Epithelial cell of proximal tubule (primary cell): ENCODE measurements at regions not wholly inside any gene's neighbourhood (a gene's known extent, or its start where the extent isn't known, plus 50 kb on each side); places are given as distances from the start of the nearest gene placed in this dataset.
"Not testable (repeated sequence)": the region's sequence is repeated elsewhere in the genome, so short reads cannot be mapped to it uniquely, and the experiment has no call there.

Source experiments
- DNase-seq: peaks from one replicate; pipeline ENCODE4 v3.0.0-alpha.2; 2011; ENCODE audit warnings: low read depth
- H3K4me3 ChIP-seq: 2 replicates; pipeline ENCODE4 v1.5.1; 2011; ENCODE audit warnings: low read depth, mild to moderate bottlenecking, low read length
- TF ChIP-seq, protein P1 (sequence below): conservative IDR thresholded peaks from 2 replicates; pipeline ENCODE4 v1.5.1; 2012; ENCODE audit warnings: low read depth, mild to moderate bottlenecking, low read length

- DNase-seq = no peak
- no peak overlapping the region for H3K4me3 ChIP-seq
- TF ChIP-seq, protein P1, sequence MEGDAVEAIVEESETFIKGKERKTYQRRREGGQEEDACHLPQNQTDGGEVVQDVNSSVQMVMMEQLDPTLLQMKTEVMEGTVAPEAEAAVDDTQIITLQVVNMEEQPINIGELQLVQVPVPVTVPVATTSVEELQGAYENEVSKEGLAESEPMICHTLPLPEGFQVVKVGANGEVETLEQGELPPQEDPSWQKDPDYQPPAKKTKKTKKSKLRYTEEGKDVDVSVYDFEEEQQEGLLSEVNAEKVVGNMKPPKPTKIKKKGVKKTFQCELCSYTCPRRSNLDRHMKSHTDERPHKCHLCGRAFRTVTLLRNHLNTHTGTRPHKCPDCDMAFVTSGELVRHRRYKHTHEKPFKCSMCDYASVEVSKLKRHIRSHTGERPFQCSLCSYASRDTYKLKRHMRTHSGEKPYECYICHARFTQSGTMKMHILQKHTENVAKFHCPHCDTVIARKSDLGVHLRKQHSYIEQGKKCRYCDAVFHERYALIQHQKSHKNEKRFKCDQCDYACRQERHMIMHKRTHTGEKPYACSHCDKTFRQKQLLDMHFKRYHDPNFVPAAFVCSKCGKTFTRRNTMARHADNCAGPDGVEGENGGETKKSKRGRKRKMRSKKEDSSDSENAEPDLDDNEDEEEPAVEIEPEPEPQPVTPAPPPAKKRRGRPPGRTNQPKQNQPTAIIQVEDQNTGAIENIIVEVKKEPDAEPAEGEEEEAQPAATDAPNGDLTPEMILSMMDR = no peak
Measured at GRCh38 chr2:122805346-122805745, 1049.9 kb downstream of the TSN start.

GRCh38 chr2:122808286-122808969 lies 1053.0 kb downstream of the TSN start:
- TF ChIP-seq, protein P1 = no peak
- no peak for DNase-seq
- no peak overlapping the region for H3K4me3 ChIP-seq

DNA sequence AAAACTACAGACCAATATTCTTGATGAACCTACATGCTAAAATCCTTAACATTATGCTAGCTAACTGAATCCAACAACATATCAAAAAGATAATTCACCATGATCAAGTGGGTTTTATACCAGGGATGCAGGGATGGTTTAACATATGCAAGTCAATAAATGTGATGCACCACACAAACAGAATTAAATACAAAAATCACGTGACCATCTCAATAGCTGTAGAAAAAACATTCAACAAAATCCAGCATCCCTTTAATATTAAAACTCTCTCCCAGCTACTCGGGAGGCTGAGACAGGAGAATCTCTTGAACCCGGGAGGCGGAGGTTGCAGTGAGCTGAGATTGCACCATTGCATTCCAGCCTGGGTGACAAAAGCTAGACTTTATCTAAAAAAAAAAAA lies 1056.8 kb downstream of the TSN start:
- not testable (repeated sequence) for DNase-seq, H3K4me3 ChIP-seq

- no peak for DNase-seq
- no peak overlapping the region for H3K4me3 ChIP-seq
- TF ChIP-seq, protein P1 = no peak
Measured at GRCh38 chr2:122815120-122815519, 1059.7 kb downstream of the TSN start.

- TF ChIP-seq, protein P1 = no peak
- no peak for DNase-seq
- no peak overlapping the region for H3K4me3 ChIP-seq
Measured at GRCh38 chr2:122816803-122817202, 1061.4 kb downstream of the TSN start.

DNA sequence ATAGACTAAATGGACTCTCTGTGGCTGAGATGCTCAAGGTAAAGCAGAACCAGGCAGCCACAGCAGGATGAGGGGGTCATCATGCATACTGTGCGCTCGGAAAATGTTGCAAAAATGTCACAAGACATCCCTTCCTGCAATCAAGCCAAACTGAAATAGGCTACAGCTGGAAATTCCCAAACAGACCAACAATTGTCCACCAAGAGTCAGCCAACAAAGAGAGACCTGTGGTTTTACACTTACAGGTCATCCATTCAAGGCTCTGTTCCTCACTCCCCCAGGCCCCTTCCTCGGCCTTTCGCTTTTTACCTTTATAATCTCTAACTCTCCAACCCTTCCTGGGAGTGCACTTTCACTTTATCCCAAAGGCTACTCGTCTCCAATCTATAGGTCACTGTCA lies 1066.9 kb downstream of the TSN start:
- no peak for DNase-seq
- no peak overlapping the region for H3K4me3 ChIP-seq
- TF ChIP-seq, protein P1 = no peak

- no peak for DNase-seq
- H3K4me3 ChIP-seq = no peak overlapping the region
- TF ChIP-seq, protein P1 = no peak
Measured at GRCh38 chr2:122830157-122830556, 1074.7 kb downstream of the TSN start.

DNA sequence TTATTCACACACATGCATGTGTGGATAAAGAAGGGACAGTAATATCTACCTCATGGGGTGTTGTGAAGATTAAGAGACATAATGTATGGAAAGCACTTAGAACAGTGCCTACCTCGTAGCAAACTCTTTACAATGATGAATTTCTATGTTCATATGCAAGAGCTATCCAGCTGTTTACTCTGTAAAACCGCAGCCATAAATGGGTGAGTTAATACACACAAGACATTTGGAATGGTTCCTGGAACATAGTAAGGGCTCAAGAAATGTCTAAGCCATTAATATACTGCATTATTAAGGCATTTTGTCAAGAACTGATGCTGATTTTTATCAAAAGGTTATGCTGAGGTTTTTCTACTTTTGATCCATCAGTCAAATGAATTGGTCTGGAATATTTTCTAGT lies 1076.2 kb downstream of the TSN start:
- no peak for DNase-seq
- TF ChIP-seq, protein P1 = no peak
- no peak overlapping the region for H3K4me3 ChIP-seq
